IPS DF 6.9 (cell line): ENCODE measurements at regions not wholly inside any gene's neighbourhood (a gene's known extent, or its start where the extent isn't known, plus 50 kb on each side); places are given as distances from the start of the nearest gene placed in this dataset.
"Not testable (repeated sequence)": the region's sequence is repeated elsewhere in the genome, so short reads cannot be mapped to it uniquely, and the experiment has no call there.

Experiments
- DNase-seq: peaks from one replicate; pipeline ENCODE4 v3.0.0-alpha.2; 2013; ENCODE audit warnings: low read depth, low spot score
- H3K27ac ChIP-seq: one replicate; pipeline ENCODE4 v1.5.1; 2013; ENCODE audit warnings: low read length, control low read depth
- H3K27me3 ChIP-seq: 2 replicates; pipeline ENCODE4 v1.6.1; 2013; ENCODE audit warnings: mild to moderate bottlenecking, low read length; ENCODE audit not compliant: control insufficient read depth, insufficient read depth
- H3K36me3 ChIP-seq: 2 replicates; pipeline ENCODE4 v1.6.1; 2013; ENCODE audit warnings: low read length; ENCODE audit not compliant: control insufficient read depth, insufficient read depth
- H3K4me1 ChIP-seq: 2 replicates; pipeline ENCODE4 v1.6.1; 2013; ENCODE audit warnings: low read length; ENCODE audit not compliant: control insufficient read depth, insufficient read depth
- H3K4me3 ChIP-seq: 2 replicates; pipeline ENCODE4 v1.5.1; 2013; ENCODE audit warnings: mild to moderate bottlenecking, low read length
- H3K9me3 ChIP-seq: 2 replicates; pipeline ENCODE4 v1.6.1; 2013; ENCODE audit warnings: low read length, inconsistent platforms; ENCODE audit not compliant: control insufficient read depth, insufficient read depth
- WGBS: extraction: QIAGEN DNeasy Blood & Tissue Kit; methylation state at CpG from one replicate; pipeline ENCODE4 v1.1.7; 2013; ENCODE audit warnings: mixed read lengths, missing lambda C conversion rate; ENCODE audit not compliant: insufficient read length, insufficient coverage; 5-methylcytosine and 5-hydroxymethylcytosine counted together

- Histone ChIP-seq H3K27me3 (no peaks in the 10 kb centered on the region), H3K36me3 (no peaks in the 10 kb centered on the region), H3K4me3 (no peak overlapping the region), H3K9me3 (no peaks in the 10 kb centered on the region), H3K27ac (no peak overlapping the region), H3K4me1 (no peaks in the 10 kb centered on the region; the same call in 1 of the 2 replicates)
- no peak for DNase-seq
- no CpG with 5 or more reads among the region's 1 CpG for WGBS
These were observed 179.7 kb upstream of the ISL1 start for GRCh38 chr5:51203598-51203997.

- Histone ChIP-seq H3K27me3 (no peaks in the 10 kb centered on the region), H3K4me3 (no peak overlapping the region), H3K9me3 (no peaks in the 10 kb centered on the region), H3K36me3 (no peaks in the 10 kb centered on the region), H3K4me1 (no peaks in the 10 kb centered on the region), H3K27ac (no peak overlapping the region)
- no peak for DNase-seq
- no CpG with 5 or more reads among the region's 3 CpGs for WGBS
These were observed 175.0 kb upstream of the ISL1 start for GRCh38 chr5:51208296-51208695.

- no CpG with 5 or more reads among the region's 1 CpG for WGBS
- H3K27me3 ChIP-seq: no peaks in the 10 kb centered on the region
- H3K4me3 ChIP-seq: no peak overlapping the region
- DNase-seq: no peak
- H3K4me1 ChIP-seq: no peaks in the 10 kb centered on the region
- H3K27ac ChIP-seq: no peak overlapping the region
- H3K9me3 ChIP-seq: no peaks in the 10 kb centered on the region
- H3K36me3 ChIP-seq: no peaks in the 10 kb centered on the region
These were observed 168.5 kb upstream of the ISL1 start for GRCh38 chr5:51214746-51215145.

- Histone ChIP-seq H3K27me3 (no peaks in the 10 kb centered on the region), H3K4me3 (no peak overlapping the region), H3K27ac (no peak overlapping the region), H3K36me3 (no peaks in the 10 kb centered on the region), H3K4me1 (no peaks in the 10 kb centered on the region; the same call in 1 of the 2 replicates), H3K9me3 (no peaks in the 10 kb centered on the region)
- WGBS: no CpG with 5 or more reads among the region's 4 CpGs
- peak; percentile 67 for DNase-seq
These were observed 157.2 kb upstream of the ISL1 start for GRCh38 chr5:51225789-51226742.

- WGBS: no CpG with 5 or more reads among the region's 5 CpGs
- Histone ChIP-seq H3K36me3 (no peaks in the 10 kb centered on the region), H3K27me3 (no peaks in the 10 kb centered on the region), H3K4me3 (no peak overlapping the region), H3K27ac (no peak overlapping the region), H3K9me3 (no peaks in the 10 kb centered on the region), H3K4me1 (no peaks in the 10 kb centered on the region; the same call in 1 of the 2 replicates)
- DNase-seq: no peak
These were observed 155.2 kb upstream of the ISL1 start for GRCh38 chr5:51227963-51228470.

GRCh38 chr5:51230336-51230735 is 152.9 kb upstream of the ISL1 start:
- H3K27me3 ChIP-seq: no peaks in the 10 kb centered on the region

GRCh38 chr5:51242456-51242855 is 140.8 kb upstream of the ISL1 start:
- H3K27me3 ChIP-seq: no peaks in the 10 kb centered on the region
- no peaks in the 10 kb centered on the region for H3K36me3 ChIP-seq
- no CpG with 5 or more reads among the region's 1 CpG for WGBS
- no peak overlapping the region for H3K27ac ChIP-seq
- H3K4me1 ChIP-seq: no peaks in the 10 kb centered on the region
- H3K9me3 ChIP-seq: no peaks in the 10 kb centered on the region
- no peak overlapping the region for H3K4me3 ChIP-seq
- no peak for DNase-seq

More at GRCh38 chr5:51230336-51230735, 152.9 kb upstream of the ISL1 start:
- DNase-seq: no peak
- Histone ChIP-seq H3K4me3 (no peak overlapping the region), H3K4me1 (no peaks in the 10 kb centered on the region; the same call in 1 of the 2 replicates), H3K27ac (no peak overlapping the region), H3K36me3 (no peaks in the 10 kb centered on the region), H3K9me3 (no peaks in the 10 kb centered on the region)

GRCh38 chr5:51250957-51251356 is 132.3 kb upstream of the ISL1 start:
- not testable (repeated sequence) for H3K4me1 ChIP-seq, H3K9me3 ChIP-seq, DNase-seq, H3K27ac ChIP-seq, H3K36me3 ChIP-seq, H3K4me3 ChIP-seq, H3K27me3 ChIP-seq
- no CpG with 5 or more reads among the region's 10 CpGs for WGBS

- H3K9me3 ChIP-seq: no peaks in the 10 kb centered on the region
- no peak for DNase-seq
- H3K27ac ChIP-seq: no peak overlapping the region
- H3K27me3 ChIP-seq: no peaks in the 10 kb centered on the region
- no peaks in the 10 kb centered on the region for H3K36me3 ChIP-seq
- H3K4me1 ChIP-seq: no peaks in the 10 kb centered on the region
- WGBS: no CpG with 5 or more reads among the region's 6 CpGs
- H3K4me3 ChIP-seq: no peak overlapping the region
These were observed 112.0 kb upstream of the ISL1 start for GRCh38 chr5:51271261-51271660.

GRCh38 chr5:51273021-51273420 is 110.2 kb upstream of the ISL1 start:
- Histone ChIP-seq H3K27ac (no peak overlapping the region), H3K36me3 (no peaks in the 10 kb centered on the region), H3K27me3 (no peaks in the 10 kb centered on the region), H3K9me3 (no peaks in the 10 kb centered on the region), H3K4me3 (no peak overlapping the region), H3K4me1 (no peaks in the 10 kb centered on the region)
- WGBS: no CpG with 5 or more reads among the region's 3 CpGs
- DNase-seq: no peak
